Activated B cell treated with CpG ODN at 0.5 μM for 24 hours (primary cell): ENCODE measurements at regions not wholly inside any gene's neighbourhood (a gene's known extent, or its start where the extent isn't known, plus 50 kb on each side); places are given as distances from the start of the nearest gene placed in this dataset.

Source experiments
- ATAC-seq: fragments of 200-7000 bp; cut with Tn5 transposase; one replicate; pipeline ENCODE4 v1.10.0; 2021; ENCODE audit warnings: low read depth, mild to moderate bottlenecking, moderate library complexity
- CTCF ChIA-PET: fragments of 350-600 bp; sonication (Branson Sonifier 250); formaldehyde crosslinking; loops from one replicate; lab custom pipeline; 2021; ENCODE audit warnings: antibody characterized with exemption; lab: Charles Lee
- POLR2A ChIA-PET: fragments of 350-600 bp; sonication (Branson Sonifier 250); formaldehyde crosslinking; loops from one replicate; lab custom pipeline; 2021; ENCODE audit warnings: antibody characterized with exemption; lab: Charles Lee
- DNase-seq: peaks from one replicate; pipeline ENCODE4 v3.0.0; 2022
- H3K27ac Mint-ChIP-seq: one replicate; pipeline ENCODE4 v1.8.0; 2020; ENCODE audit warnings: mixed read lengths
- H3K27me3 Mint-ChIP-seq: one replicate; pipeline ENCODE4 v1.8.0; 2021; ENCODE audit warnings: mixed read lengths
- H3K36me3 Mint-ChIP-seq: one replicate; pipeline ENCODE4 v1.8.0; 2021; ENCODE audit warnings: low read depth, mixed read lengths
- H3K4me1 Mint-ChIP-seq: one replicate; pipeline ENCODE4 v1.8.0; 2021; ENCODE audit warnings: mixed read lengths
- H3K4me3 Mint-ChIP-seq: one replicate; pipeline ENCODE4 v1.8.0; 2020; ENCODE audit warnings: mild to moderate bottlenecking, mixed read lengths
- H3K9me3 Mint-ChIP-seq: one replicate; pipeline ENCODE4 v1.8.0; 2020; ENCODE audit warnings: mixed read lengths
- intact Hi-C: fragments of 100-400 bp; cut with micrococcal nuclease; formaldehyde crosslinking; loops from one replicate; pipeline ENCODE4 v1.15.1; 2024
- TF ChIP-seq, protein P1 (sequence below): fragments of 200-600 bp; IDR thresholded peaks from one replicate; pipeline ENCODE4 v1.8.0; 2022; ENCODE audit warnings: antibody characterized with exemption, mild to moderate bottlenecking

DNA sequence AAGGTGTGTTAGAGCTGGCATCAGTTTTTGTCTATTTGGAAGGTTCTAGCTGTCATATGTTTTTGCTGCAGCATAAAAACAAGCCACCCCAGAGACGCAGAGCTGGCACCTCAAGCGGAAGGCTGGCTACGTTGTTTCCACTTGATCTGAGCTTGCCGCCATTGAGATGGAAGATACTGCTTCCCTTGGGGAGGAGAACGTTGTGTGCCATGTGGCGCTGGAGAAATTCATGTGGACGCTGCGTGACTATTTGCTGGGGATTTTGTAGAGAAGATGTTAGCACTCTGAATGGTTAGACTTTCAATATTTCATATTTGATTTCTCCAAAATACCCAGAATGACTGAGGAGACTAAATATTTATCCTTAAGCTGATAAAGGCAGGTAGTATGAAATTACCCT, 216.2 kb upstream of the ST6GAL2 start:
- Mint-ChIP-seq H3K36me3 (no peaks in the 10 kb centered on the region), H3K4me1 (no peaks in the 10 kb centered on the region), H3K27ac (no peak overlapping the region), H3K4me3 (no peak overlapping the region), H3K9me3 (peaks cover 4% of the 10 kb centered on the region), H3K27me3 (no peaks in the 10 kb centered on the region)
- intact Hi-C loops = no loop called here
- ChIA-PET POLR2A (no interaction called here), CTCF (no interaction called here)
- TF ChIP-seq, protein P1, sequence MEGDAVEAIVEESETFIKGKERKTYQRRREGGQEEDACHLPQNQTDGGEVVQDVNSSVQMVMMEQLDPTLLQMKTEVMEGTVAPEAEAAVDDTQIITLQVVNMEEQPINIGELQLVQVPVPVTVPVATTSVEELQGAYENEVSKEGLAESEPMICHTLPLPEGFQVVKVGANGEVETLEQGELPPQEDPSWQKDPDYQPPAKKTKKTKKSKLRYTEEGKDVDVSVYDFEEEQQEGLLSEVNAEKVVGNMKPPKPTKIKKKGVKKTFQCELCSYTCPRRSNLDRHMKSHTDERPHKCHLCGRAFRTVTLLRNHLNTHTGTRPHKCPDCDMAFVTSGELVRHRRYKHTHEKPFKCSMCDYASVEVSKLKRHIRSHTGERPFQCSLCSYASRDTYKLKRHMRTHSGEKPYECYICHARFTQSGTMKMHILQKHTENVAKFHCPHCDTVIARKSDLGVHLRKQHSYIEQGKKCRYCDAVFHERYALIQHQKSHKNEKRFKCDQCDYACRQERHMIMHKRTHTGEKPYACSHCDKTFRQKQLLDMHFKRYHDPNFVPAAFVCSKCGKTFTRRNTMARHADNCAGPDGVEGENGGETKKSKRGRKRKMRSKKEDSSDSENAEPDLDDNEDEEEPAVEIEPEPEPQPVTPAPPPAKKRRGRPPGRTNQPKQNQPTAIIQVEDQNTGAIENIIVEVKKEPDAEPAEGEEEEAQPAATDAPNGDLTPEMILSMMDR = no peak
- ATAC-seq (no peak), DNase-seq (no peak)

DNA sequence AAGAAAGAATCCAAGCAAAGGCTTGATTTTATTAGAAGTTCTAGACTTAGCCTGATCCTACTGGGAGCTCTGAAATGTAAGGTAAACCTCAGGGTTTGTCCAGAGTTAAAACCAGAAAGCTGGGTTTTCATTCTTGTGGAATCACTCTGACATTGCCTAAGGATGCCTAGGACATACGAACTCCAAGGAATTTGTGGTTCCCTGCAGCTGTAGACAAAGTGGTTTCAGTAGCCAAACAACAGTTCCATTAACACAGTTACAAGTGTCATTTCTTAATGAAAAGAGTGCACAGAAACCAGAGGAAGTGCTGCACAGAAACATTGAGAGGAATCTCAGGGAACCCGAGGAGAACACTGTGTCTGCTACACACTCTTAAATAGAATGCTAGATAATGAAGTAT, 221.4 kb upstream of the ST6GAL2 start:
- Mint-ChIP-seq H3K4me3 (no peak overlapping the region), H3K36me3 (no peaks in the 10 kb centered on the region), H3K9me3 (peaks cover 6% of the 10 kb centered on the region), H3K27me3 (no peaks in the 10 kb centered on the region), H3K4me1 (no peaks in the 10 kb centered on the region), H3K27ac (no peak overlapping the region)
- TF ChIP-seq, protein P1 = no peak
- intact Hi-C loops = no loop called here
- CTCF ChIA-PET = no interaction called here
- DNase-seq (no peak), ATAC-seq (no peak)
- POLR2A ChIA-PET = no interaction called here

DNA sequence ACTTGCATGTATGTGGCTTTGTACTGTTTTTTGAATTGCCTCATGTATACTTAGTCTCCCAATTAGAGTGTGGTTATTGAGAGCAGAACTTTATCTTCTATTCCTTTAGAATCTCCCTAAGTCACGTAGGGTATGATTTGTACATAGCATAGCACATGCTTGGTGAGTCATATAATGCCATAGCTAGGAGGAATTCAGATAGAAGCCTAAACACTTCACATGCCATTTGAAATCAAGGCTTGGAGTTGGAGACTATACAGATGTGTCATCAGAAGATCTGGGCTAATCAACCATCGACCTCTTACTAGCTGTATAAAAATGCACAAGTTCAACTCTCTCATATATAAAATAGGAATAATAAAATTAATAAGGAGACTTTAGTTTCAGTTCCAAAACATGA, 222.6 kb upstream of the ST6GAL2 start:
- TF ChIP-seq, protein P1 = no peak
- no peaks in the 10 kb centered on the region for H3K36me3 Mint-ChIP-seq
- H3K27me3 Mint-ChIP-seq = no peaks in the 10 kb centered on the region
- CTCF ChIA-PET = no interaction called here
- ATAC-seq = no peak
- POLR2A ChIA-PET = no interaction called here
- intact Hi-C loops = no loop called here
- no peak overlapping the region for H3K27ac Mint-ChIP-seq
- H3K9me3 Mint-ChIP-seq = peaks cover 6% of the 10 kb centered on the region
- H3K4me1 Mint-ChIP-seq = no peaks in the 10 kb centered on the region
- H3K4me3 Mint-ChIP-seq = no peak overlapping the region
- DNase-seq = no peak

DNA sequence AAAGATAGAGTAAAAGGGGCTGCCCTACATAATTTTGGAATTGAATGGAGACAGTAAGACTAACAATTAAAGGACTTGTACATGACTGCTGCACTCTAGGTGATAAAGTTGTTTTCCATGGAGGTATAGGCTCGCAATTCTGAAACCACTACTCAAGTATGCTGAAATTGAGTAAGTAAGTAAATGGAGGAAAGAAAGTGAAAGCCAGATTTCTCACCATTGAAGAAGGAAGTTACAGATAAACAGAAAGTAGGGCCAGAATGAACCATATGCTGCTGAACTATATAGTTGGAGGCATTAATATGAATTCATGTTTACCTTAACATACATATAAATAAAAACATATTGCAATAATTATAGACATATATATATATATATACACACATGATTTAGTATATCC, 225.7 kb upstream of the ST6GAL2 start:
- TF ChIP-seq, protein P1 = no peak
- Mint-ChIP-seq H3K4me3 (no peak overlapping the region), H3K27me3 (no peaks in the 10 kb centered on the region), H3K36me3 (no peaks in the 10 kb centered on the region), H3K9me3 (peaks cover 2% of the 10 kb centered on the region), H3K27ac (no peak overlapping the region), H3K4me1 (no peaks in the 10 kb centered on the region)
- ChIA-PET CTCF (no interaction called here), POLR2A (no interaction called here)
- intact Hi-C loops = no loop called here
- no peak for DNase-seq
- no peak for ATAC-seq

DNA sequence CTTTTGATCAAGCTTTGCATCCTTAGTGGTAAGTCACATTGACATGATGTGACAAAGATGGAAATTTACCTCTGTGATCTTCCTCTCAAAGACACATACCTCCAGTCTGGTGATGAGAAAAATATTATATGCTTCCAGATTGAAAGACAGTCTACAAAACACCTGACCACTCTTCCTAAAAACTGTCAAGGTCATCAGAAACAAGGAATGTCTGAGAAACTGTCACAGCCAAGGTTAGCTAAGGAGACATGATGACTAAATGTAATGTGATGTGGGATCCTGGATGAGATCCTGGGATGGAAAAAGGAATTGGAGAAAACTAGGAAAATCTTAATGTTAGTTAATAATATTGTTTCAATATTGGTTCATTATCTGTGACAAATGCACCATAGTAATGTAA, 226.6 kb upstream of the ST6GAL2 start:
- peaks cover 2% of the 10 kb centered on the region for H3K9me3 Mint-ChIP-seq
- H3K4me1 Mint-ChIP-seq = no peaks in the 10 kb centered on the region
- TF ChIP-seq, protein P1 = no peak
- H3K27ac Mint-ChIP-seq = no peak overlapping the region
- DNase-seq (no peak), ATAC-seq (no peak)
- POLR2A ChIA-PET = no interaction called here
- CTCF ChIA-PET = no interaction called here
- no peak overlapping the region for H3K4me3 Mint-ChIP-seq
- H3K27me3 Mint-ChIP-seq = no peaks in the 10 kb centered on the region
- intact Hi-C loops = no loop called here
- no peaks in the 10 kb centered on the region for H3K36me3 Mint-ChIP-seq
